Esophagus muscularis mucosa (tissue), 4 donors: ENCODE measurements at regions not wholly inside any gene's neighbourhood (a gene's known extent, or its start where the extent isn't known, plus 50 kb on each side); places are given as distances from the start of the nearest gene placed in this dataset.

ENCODE experiments used
- DNase-seq: peaks from one replicate; pipeline ENCODE4 v3.0.0-alpha.2; 2017; ENCODE audit errors: extremely low spot score
- H3K27ac ChIP-seq, 4 donors: fragments of 200-600 bp; sonication (generic); replicated peaks in 1 of 4; 1 replicate in 3 of 4; 2 replicates in 1 of 4; pipeline ENCODE4 v1.5.1; 2016 to 2019; ENCODE audit warnings: mild to moderate bottlenecking in 1 of 4
- H3K27me3 ChIP-seq, 4 donors: fragments of 200-600 bp; sonication (generic); one replicate each; pipeline versions ENCODE4 v1.5.1 to v1.6.0; 2016 to 2019
- H3K36me3 ChIP-seq, 4 donors: fragments of 200-600 bp; sonication (generic); one replicate each; pipeline ENCODE4 v1.5.1; 2016 to 2019
- H3K4me1 ChIP-seq, 4 donors: fragments of 200-600 bp; sonication (generic); one replicate each; pipeline ENCODE4 v1.5.1; 2016 to 2019
- H3K4me3 ChIP-seq, 4 donors: fragments of 200-600 bp; sonication (generic); 1 replicate in 2 of 4; 2 replicates in 2 of 4; pipeline ENCODE4 v1.5.1; 2016 to 2019; ENCODE audit warnings: mild to moderate bottlenecking in 4 of 4, moderate library complexity in 1 of 4
- H3K9me3 ChIP-seq, 4 donors: fragments of 200-600 bp; sonication (generic); 1 replicate in 3 of 4; 2 replicates in 1 of 4; pipeline ENCODE4 v1.5.1; 2016 to 2019
- CTCF ChIP-seq, 3 experiments: fragments of 200-600 bp in 2 of 3; fragments of 450-650 bp in 1 of 3; sonication (generic) in 2 of 3; IDR thresholded peaks; one replicate each; pipeline ENCODE4 v1.5.1; 2017 to 2019; ENCODE audit warnings: antibody characterized with exemption in 3 of 3, mild to moderate bottlenecking in 2 of 3, moderate library complexity in 1 of 3
- EP300 ChIP-seq: sonication (generic); formaldehyde crosslinking; IDR thresholded peaks from one replicate; pipeline ENCODE4 v1.6.1; 2017; ENCODE audit warnings: antibody characterized with exemption
- POLR2A ChIP-seq: fragments of 450-650 bp; IDR thresholded peaks from one replicate; pipeline ENCODE4 v1.6.1; 2017; ENCODE audit warnings: antibody characterized with exemption, moderate library complexity, mild to moderate bottlenecking, low read depth
- POLR2AphosphoS5 ChIP-seq, 2 donors: sonication (generic); formaldehyde crosslinking; IDR thresholded peaks; one replicate each; pipeline ENCODE4 v1.6.1; 2017; ENCODE audit warnings: antibody characterized with exemption in 2 of 2
- WGBS: methylation state at CpG from one replicate; pipeline ENCODE4 v1.1.5; 2018; 5-methylcytosine and 5-hydroxymethylcytosine counted together
- intact Hi-C: fragments of 100-400 bp; cut with DNase I; formaldehyde crosslinking; loops from one replicate; pipeline ENCODE4 v1.15.1; 2023

DNA sequence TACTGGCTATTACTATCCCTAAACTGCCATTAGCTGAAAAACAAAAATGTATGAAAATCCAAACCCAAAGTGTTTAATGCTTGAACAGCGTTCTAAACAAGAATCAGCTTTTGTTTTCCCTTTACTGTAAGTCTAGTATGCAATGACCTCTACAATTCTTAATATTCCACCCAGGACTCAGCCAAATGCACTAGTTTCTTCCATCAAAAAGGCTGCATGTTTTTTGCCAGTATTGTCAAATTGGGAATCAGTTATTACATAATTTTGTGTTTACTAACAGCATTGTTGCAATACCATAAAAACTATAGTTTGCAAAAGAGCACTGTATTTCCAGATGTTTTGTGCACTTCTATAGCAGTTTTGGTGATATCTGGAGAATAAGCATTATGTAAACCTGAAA is 634.5 kb downstream of the LTN1 start:
- intact Hi-C loops = no loop called here
- H3K27me3 ChIP-seq = no peaks in the 10 kb centered on the region
- no peak for TF ChIP-seq POLR2A
- no peak for TF ChIP-seq POLR2AphosphoS5 (IDR thresholded peaks at IDR 0.05)
- no peak for TF ChIP-seq CTCF (IDR thresholded peaks at IDR 0.05)
- TF ChIP-seq EP300 = no peak
- no peak for DNase-seq
- no peak overlapping the region for H3K27ac ChIP-seq
- WGBS = 80% methylated on average over 1 of the region's 1 CpG
- H3K9me3 ChIP-seq = no peaks in the 10 kb centered on the region
- no peaks in the 10 kb centered on the region for H3K4me1 ChIP-seq
- H3K36me3 ChIP-seq = no peaks in the 10 kb centered on the region
- no peak overlapping the region for H3K4me3 ChIP-seq

- H3K9me3 ChIP-seq = no peaks in the 10 kb centered on the region
- intact Hi-C loops = no loop called here
- no peaks in the 10 kb centered on the region for H3K27me3 ChIP-seq
- no peak overlapping the region for H3K4me3 ChIP-seq
- no peak for DNase-seq
- TF ChIP-seq POLR2AphosphoS5 (IDR thresholded peaks at IDR 0.05) (no peak), EP300 (no peak), CTCF (IDR thresholded peaks at IDR 0.05) (no peak), POLR2A (no peak)
- H3K4me1 ChIP-seq = no peaks in the 10 kb centered on the region
- no peak overlapping the region for H3K27ac ChIP-seq
- 95% methylated on average over 3 of the region's 3 CpGs for WGBS
- H3K36me3 ChIP-seq = no peaks in the 10 kb centered on the region
These were observed 634.9 kb downstream of the LTN1 start for GRCh38 chr21:28357743-28358142.

DNA sequence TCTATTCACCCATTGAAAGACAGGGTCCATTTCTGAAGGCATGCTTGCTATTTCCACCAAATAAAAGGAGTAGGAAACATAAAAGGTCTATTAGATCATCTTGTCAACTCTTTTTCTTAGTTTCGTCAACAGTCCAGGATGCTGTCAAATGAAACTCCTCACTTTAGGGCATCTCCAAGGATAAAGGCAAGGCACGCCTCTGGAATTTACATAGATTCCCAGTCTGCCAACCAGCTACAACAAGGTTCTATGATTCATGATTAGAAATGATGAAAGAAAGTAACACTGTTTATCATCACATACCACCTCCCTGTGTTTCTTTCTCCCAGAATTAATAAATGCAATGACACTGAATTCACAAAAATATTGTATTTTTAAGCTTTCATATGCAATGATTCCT is 636.3 kb downstream of the LTN1 start:
- intact Hi-C loops = no loop called here
- H3K9me3 ChIP-seq = no peaks in the 10 kb centered on the region
- TF ChIP-seq POLR2AphosphoS5 (IDR thresholded peaks at IDR 0.05) = no peak
- no peak for TF ChIP-seq EP300
- no peak for TF ChIP-seq CTCF (IDR thresholded peaks at IDR 0.05)
- no peak for TF ChIP-seq POLR2A

DNA sequence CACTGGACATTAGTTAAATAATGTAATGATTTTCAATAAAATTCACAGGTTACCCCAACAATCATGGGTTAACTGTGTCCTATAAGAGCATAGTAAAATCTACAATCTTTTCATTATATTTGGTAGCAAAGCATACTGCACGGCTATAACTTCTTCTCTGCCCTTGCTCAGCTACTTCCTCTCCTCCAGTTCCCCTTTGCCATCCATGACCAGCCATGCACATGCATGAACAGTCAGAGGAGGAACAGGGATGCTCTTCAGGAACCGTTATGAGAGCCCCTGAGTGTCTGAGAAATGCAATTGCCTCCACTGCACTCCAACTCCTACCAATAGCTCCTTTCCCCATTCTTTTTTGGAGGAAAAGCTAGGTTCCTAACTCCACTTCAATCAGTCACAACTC is 646.7 kb downstream of the LTN1 start:
- Histone ChIP-seq H3K4me1 (no peaks in the 10 kb centered on the region), H3K36me3 (no peaks in the 10 kb centered on the region), H3K27ac (no peak overlapping the region), H3K9me3 (no peaks in the 10 kb centered on the region), H3K4me3 (no peak overlapping the region), H3K27me3 (no peaks in the 10 kb centered on the region)
- no peak for DNase-seq
- TF ChIP-seq POLR2AphosphoS5 (IDR thresholded peaks at IDR 0.05) (no peak), CTCF (IDR thresholded peaks at IDR 0.05) (no peak), EP300 (no peak), POLR2A (no peak)
- 71% methylated on average over 2 of the region's 2 CpGs for WGBS
- intact Hi-C loops = no loop called here

More for the DNA sequence above, 636.3 kb downstream of the LTN1 start:
- H3K27me3 ChIP-seq = no peaks in the 10 kb centered on the region
- WGBS = 95% methylated on average over 2 of the region's 2 CpGs
- DNase-seq = no peak
- no peak overlapping the region for H3K27ac ChIP-seq
- H3K36me3 ChIP-seq = no peaks in the 10 kb centered on the region
- H3K4me1 ChIP-seq = no peaks in the 10 kb centered on the region
- no peak overlapping the region for H3K4me3 ChIP-seq

DNA sequence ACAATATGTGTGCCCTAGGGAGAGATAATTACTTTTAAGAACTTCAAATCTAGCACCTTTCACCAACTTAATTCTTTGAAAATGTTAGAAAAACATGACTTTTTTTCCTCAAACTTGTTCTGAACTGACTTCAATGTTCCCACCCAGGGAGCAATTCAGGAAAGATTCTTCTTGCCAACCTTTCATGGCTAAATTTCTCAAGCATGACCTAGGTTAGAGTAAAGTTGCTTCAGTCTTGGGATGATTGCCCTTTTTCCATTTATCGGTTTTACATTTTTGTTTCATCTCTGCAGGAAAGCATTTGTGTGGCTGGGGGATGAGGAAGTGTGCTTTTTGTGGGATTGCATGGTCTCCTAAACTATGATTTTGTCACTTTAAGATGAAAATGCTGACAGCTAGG is 647.7 kb downstream of the LTN1 start:
- Histone ChIP-seq H3K27ac (no peak overlapping the region), H3K4me3 (no peak overlapping the region), H3K9me3 (no peaks in the 10 kb centered on the region), H3K27me3 (no peaks in the 10 kb centered on the region), H3K36me3 (no peaks in the 10 kb centered on the region), H3K4me1 (no peaks in the 10 kb centered on the region)
- no peak for TF ChIP-seq CTCF (IDR thresholded peaks at IDR 0.05)
- WGBS = 88% methylated on average over 1 of the region's 1 CpG
- DNase-seq = no peak
- intact Hi-C loops = no loop called here
